ENCODE measurements at regions not wholly inside any gene's neighbourhood (a gene's known extent, or its start where the extent isn't known, plus 50 kb on each side); places are given as distances from the start of the nearest gene placed in this dataset.
"Not testable (repeated sequence)": the region's sequence is repeated elsewhere in the genome, so short reads cannot be mapped to it uniquely, and the experiment has no call there.

DNA sequence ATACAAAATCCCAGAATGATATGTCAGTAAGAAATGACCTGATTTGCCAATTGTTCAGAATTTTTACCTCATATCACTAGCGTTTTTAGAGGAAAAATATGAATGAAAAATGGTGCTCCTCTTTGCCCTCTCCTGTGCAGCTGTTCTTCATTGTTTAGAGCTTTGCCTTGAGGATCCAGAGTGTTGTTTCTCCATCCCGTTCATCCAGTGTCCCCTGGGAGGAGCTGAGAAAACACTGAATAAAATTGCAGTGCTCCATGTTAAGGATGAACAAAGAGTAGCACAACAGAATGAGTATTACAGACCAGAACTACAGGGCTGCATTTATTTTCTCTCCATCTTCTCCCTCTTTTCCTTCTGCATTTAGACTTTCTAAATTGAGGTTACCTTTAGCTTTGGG is 133.1 kb downstream of the ADCYAP1 start:
- Mint-ChIP-seq H3K4me1 (ENCODE audit: low read depth) (no peaks in the 10 kb centered on the region), H3K27me3 (ENCODE audit: low read depth) (no peaks in the 10 kb centered on the region), H3K9me3 (peaks cover 4% of the 10 kb centered on the region), H3K4me3 (no peak overlapping the region), H3K27ac (no peak overlapping the region), H3K36me3 (ENCODE audit: low read depth) (no peaks in the 10 kb centered on the region)
- DNase-seq (ENCODE audit: low spot score): no peak

- H3K36me3 Mint-ChIP-seq (ENCODE audit: low read depth): no peaks in the 10 kb centered on the region
- H3K4me3 Mint-ChIP-seq: no peak overlapping the region
- no peak overlapping the region for H3K27ac Mint-ChIP-seq
- no peaks in the 10 kb centered on the region for H3K27me3 Mint-ChIP-seq (ENCODE audit: low read depth)
- DNase-seq (ENCODE audit: low spot score): no peak
- H3K4me1 Mint-ChIP-seq (ENCODE audit: low read depth): no peaks in the 10 kb centered on the region
- no peaks in the 10 kb centered on the region for H3K9me3 Mint-ChIP-seq
Measured at GRCh38 chr18:1039421-1039820, 134.8 kb downstream of the ADCYAP1 start.

- H3K27me3 Mint-ChIP-seq (ENCODE audit: low read depth); H3K4me1 Mint-ChIP-seq (ENCODE audit: low read depth); H3K9me3 Mint-ChIP-seq; H3K27ac Mint-ChIP-seq; H3K36me3 Mint-ChIP-seq (ENCODE audit: low read depth); DNase-seq (ENCODE audit: low spot score); H3K4me3 Mint-ChIP-seq: not testable (repeated sequence)
Measured at GRCh38 chr18:1043039-1043438, 138.4 kb downstream of the ADCYAP1 start.

DNA sequence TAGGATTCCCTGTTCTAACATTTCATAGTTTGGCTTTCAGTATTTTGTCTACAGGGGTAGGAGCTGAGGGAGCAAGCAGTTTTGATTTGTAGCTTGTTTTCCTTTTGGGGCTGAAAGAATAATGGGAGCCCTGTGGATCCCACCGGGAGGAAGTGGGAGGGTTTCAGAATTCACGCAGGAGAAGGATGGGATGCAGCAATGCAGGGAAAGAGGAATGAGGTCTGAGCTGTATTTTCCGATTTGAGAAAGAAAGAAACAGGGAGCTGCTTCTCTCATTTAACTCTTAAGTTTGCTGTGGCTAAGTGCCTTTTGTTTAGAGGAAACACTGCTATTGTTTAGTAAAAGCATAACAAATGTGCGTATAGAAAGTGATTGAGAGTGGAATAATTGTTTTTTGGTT is 141.0 kb downstream of the ADCYAP1 start:
- Mint-ChIP-seq H3K4me3 (no peak overlapping the region), H3K27me3 (ENCODE audit: low read depth) (no peaks in the 10 kb centered on the region), H3K36me3 (ENCODE audit: low read depth) (no peaks in the 10 kb centered on the region), H3K9me3 (no peaks in the 10 kb centered on the region), H3K27ac (no peak overlapping the region), H3K4me1 (ENCODE audit: low read depth) (no peaks in the 10 kb centered on the region)
- DNase-seq (ENCODE audit: low spot score): no peak

GRCh38 chr18:1047406-1047805 is 142.7 kb downstream of the ADCYAP1 start:
- Mint-ChIP-seq H3K36me3 (ENCODE audit: low read depth) (no peaks in the 10 kb centered on the region), H3K4me3 (no peak overlapping the region), H3K9me3 (no peaks in the 10 kb centered on the region), H3K27me3 (ENCODE audit: low read depth) (no peaks in the 10 kb centered on the region), H3K27ac (no peak overlapping the region), H3K4me1 (ENCODE audit: low read depth) (no peaks in the 10 kb centered on the region)
- no peak for DNase-seq (ENCODE audit: low spot score)

- no peaks in the 10 kb centered on the region for H3K9me3 Mint-ChIP-seq
- H3K4me3 Mint-ChIP-seq: no peak overlapping the region
- no peaks in the 10 kb centered on the region for H3K4me1 Mint-ChIP-seq (ENCODE audit: low read depth)
- no peak for DNase-seq (ENCODE audit: low spot score)
- no peaks in the 10 kb centered on the region for H3K36me3 Mint-ChIP-seq (ENCODE audit: low read depth)
- no peak overlapping the region for H3K27ac Mint-ChIP-seq
- H3K27me3 Mint-ChIP-seq (ENCODE audit: low read depth): no peaks in the 10 kb centered on the region
Measured at GRCh38 chr18:1048032-1048431, 143.4 kb downstream of the ADCYAP1 start.

- no peaks in the 10 kb centered on the region for H3K27me3 Mint-ChIP-seq (ENCODE audit: low read depth)
- no peaks in the 10 kb centered on the region for H3K4me1 Mint-ChIP-seq (ENCODE audit: low read depth)
- H3K27ac Mint-ChIP-seq: no peak overlapping the region
- no peak overlapping the region for H3K4me3 Mint-ChIP-seq
- H3K36me3 Mint-ChIP-seq (ENCODE audit: low read depth): no peaks in the 10 kb centered on the region
- no peaks in the 10 kb centered on the region for H3K9me3 Mint-ChIP-seq
- no peak for DNase-seq (ENCODE audit: low spot score)
Measured at GRCh38 chr18:1049173-1049572, 144.5 kb downstream of the ADCYAP1 start.

- no peaks in the 10 kb centered on the region for H3K36me3 Mint-ChIP-seq (ENCODE audit: low read depth)
Measured at GRCh38 chr18:1050012-1050657, 145.5 kb downstream of the ADCYAP1 start.

GRCh38 chr18:1052301-1052700 is 147.6 kb downstream of the ADCYAP1 start:
- H3K4me1 Mint-ChIP-seq (ENCODE audit: low read depth): no peaks in the 10 kb centered on the region
- no peak overlapping the region for H3K4me3 Mint-ChIP-seq
- H3K36me3 Mint-ChIP-seq (ENCODE audit: low read depth): no peaks in the 10 kb centered on the region
- H3K27me3 Mint-ChIP-seq (ENCODE audit: low read depth): no peaks in the 10 kb centered on the region
- H3K27ac Mint-ChIP-seq: no peak overlapping the region
- DNase-seq (ENCODE audit: low spot score): no peak
- H3K9me3 Mint-ChIP-seq: peaks cover 5% of the 10 kb centered on the region

More at GRCh38 chr18:1050012-1050657, 145.5 kb downstream of the ADCYAP1 start:
- Mint-ChIP-seq H3K4me1 (ENCODE audit: low read depth) (no peaks in the 10 kb centered on the region), H3K4me3 (no peak overlapping the region), H3K27me3 (ENCODE audit: low read depth) (no peaks in the 10 kb centered on the region), H3K9me3 (no peaks in the 10 kb centered on the region), H3K27ac (no peak overlapping the region)
- DNase-seq (ENCODE audit: low spot score): no peak

GRCh38 chr18:1053331-1054315 is 149.0 kb downstream of the ADCYAP1 start:
- no peaks in the 10 kb centered on the region for H3K4me1 Mint-ChIP-seq (ENCODE audit: low read depth)
- no peaks in the 10 kb centered on the region for H3K36me3 Mint-ChIP-seq (ENCODE audit: low read depth)
- H3K9me3 Mint-ChIP-seq: peaks cover 10% of the 10 kb centered on the region
- H3K27me3 Mint-ChIP-seq (ENCODE audit: low read depth): no peaks in the 10 kb centered on the region
- H3K27ac Mint-ChIP-seq: no peak overlapping the region
- H3K4me3 Mint-ChIP-seq: no peak overlapping the region
- DNase-seq (ENCODE audit: low spot score): no peak

DNA sequence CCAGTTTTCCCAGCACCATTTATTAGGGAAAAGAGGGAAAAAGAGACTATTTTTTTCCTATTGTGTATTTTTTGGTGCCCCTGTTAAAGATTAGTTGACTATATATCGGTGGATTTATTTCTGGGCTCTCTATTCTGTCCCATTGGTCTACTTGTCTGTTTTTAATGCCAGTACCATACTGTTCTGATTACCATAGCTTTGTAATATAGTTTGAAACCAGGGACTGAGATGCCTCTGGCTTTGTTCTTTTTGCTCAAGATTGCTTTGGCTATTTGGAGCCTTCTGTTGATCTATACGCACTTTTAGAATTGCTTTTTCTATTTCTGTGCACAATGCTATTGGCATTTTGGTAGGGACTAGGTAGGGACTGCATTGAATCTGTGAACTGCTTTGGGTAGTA is 151.7 kb downstream of the ADCYAP1 start:
- Mint-ChIP-seq H3K36me3 (ENCODE audit: low read depth) (no peaks in the 10 kb centered on the region), H3K4me3 (no peak overlapping the region), H3K27ac (no peak overlapping the region), H3K9me3 (peaks cover 10% of the 10 kb centered on the region), H3K4me1 (ENCODE audit: low read depth) (no peaks in the 10 kb centered on the region), H3K27me3 (ENCODE audit: low read depth) (no peaks in the 10 kb centered on the region)
- no peak for DNase-seq (ENCODE audit: low spot score)

DNA sequence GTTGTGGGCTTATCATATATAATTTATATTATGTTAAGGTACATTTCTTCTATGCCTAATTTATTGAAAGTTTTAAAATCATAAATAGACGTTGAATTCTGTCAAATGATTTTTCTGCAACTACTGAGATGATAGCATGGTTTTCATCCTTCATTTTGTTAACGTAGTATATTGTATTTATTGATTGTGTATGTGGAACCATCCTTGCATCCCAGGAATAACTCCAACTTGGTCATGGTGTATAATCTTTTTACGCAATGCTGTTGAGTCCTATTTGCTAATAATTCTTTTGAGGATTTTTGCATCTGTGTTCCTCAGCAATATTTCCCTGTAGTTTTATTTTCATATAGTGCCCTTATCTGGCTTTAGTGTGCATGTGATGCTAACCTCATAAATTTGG is 152.7 kb downstream of the ADCYAP1 start:
- Mint-ChIP-seq H3K4me1 (ENCODE audit: low read depth) (no peaks in the 10 kb centered on the region), H3K27ac (no peak overlapping the region), H3K9me3 (peaks cover 10% of the 10 kb centered on the region), H3K27me3 (ENCODE audit: low read depth) (no peaks in the 10 kb centered on the region), H3K36me3 (ENCODE audit: low read depth) (no peaks in the 10 kb centered on the region), H3K4me3 (no peak overlapping the region)
- DNase-seq (ENCODE audit: low spot score): no peak

- H3K4me3 Mint-ChIP-seq: no peak overlapping the region
- no peak for DNase-seq (ENCODE audit: low spot score)
- no peaks in the 10 kb centered on the region for H3K27me3 Mint-ChIP-seq (ENCODE audit: low read depth)
- no peaks in the 10 kb centered on the region for H3K4me1 Mint-ChIP-seq (ENCODE audit: low read depth)
- no peak overlapping the region for H3K27ac Mint-ChIP-seq
- no peaks in the 10 kb centered on the region for H3K36me3 Mint-ChIP-seq (ENCODE audit: low read depth)
- peaks cover 5% of the 10 kb centered on the region for H3K9me3 Mint-ChIP-seq
Measured at GRCh38 chr18:1062588-1062987, 157.9 kb downstream of the ADCYAP1 start.

DNA sequence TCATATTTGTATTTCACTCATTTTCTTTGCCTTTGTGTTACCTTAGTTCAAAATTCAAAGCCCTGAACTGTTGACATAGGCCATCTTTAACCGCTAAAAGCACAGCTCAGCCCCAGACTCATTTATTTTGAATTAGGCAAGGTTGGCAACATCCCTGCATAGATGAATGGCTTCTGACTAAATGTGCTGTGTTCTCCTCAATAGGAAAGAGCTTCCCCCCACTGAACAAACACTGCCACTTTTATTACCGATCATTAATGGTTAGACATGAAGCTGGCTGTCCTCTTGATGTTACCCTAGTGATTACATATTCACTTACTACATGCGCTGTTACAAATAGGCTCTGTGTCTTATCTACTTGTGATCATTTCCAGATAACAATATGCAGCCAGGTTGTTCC is 170.7 kb downstream of the ADCYAP1 start:
- Mint-ChIP-seq H3K9me3 (no peaks in the 10 kb centered on the region), H3K4me3 (no peak overlapping the region), H3K4me1 (ENCODE audit: low read depth) (no peaks in the 10 kb centered on the region), H3K36me3 (ENCODE audit: low read depth) (no peaks in the 10 kb centered on the region), H3K27ac (no peak overlapping the region), H3K27me3 (ENCODE audit: low read depth) (no peaks in the 10 kb centered on the region)
- DNase-seq (ENCODE audit: low spot score): no peak
